Breast epithelium (tissue), 4 donors: ENCODE measurements at regions not wholly inside any gene's neighbourhood (a gene's known extent, or its start where the extent isn't known, plus 50 kb on each side); places are given as distances from the start of the nearest gene placed in this dataset.

ENCODE experiments used
- DNase-seq, 2 donors: peaks; one replicate each; pipeline ENCODE4 v3.0.0-alpha.2; 2019; ENCODE audit warnings: low spot score in 2 of 2
- H3K27ac ChIP-seq, 2 donors: fragments of 200-600 bp; sonication (generic) in 1 of 2; one replicate each; pipeline ENCODE4 v1.5.1; 2016 to 2019; ENCODE audit warnings: mild to moderate bottlenecking in 1 of 2
- H3K27me3 ChIP-seq, 2 donors: fragments of 200-600 bp; sonication (generic) in 1 of 2; one replicate each; pipeline versions ENCODE4 v1.5.1 to v1.6.0; 2017 to 2019; ENCODE audit warnings: control low read depth in 1 of 2, mild to moderate bottlenecking in 1 of 2
- H3K36me3 ChIP-seq: fragments of 200-600 bp; one replicate; pipeline ENCODE4 v1.5.1; 2019
- H3K4me1 ChIP-seq, 2 donors: fragments of 200-600 bp; sonication (generic); one replicate each; pipeline ENCODE4 v1.5.1; 2016 to 2019; ENCODE audit warnings: control low read depth in 1 of 2
- H3K4me3 ChIP-seq, 3 donors: fragments of 200-600 bp; sonication (generic); 1 replicate in 2 of 3; 2 replicates in 1 of 3; pipeline ENCODE4 v1.5.1; 2016 to 2019; ENCODE audit warnings: mild to moderate bottlenecking in 3 of 3, moderate library complexity in 2 of 3
- H3K9me3 ChIP-seq, 2 donors: fragments of 200-600 bp; sonication (generic) in 1 of 2; one replicate each; pipeline ENCODE4 v1.5.1; 2016 to 2019; ENCODE audit warnings: control low read depth in 1 of 2
- CTCF ChIP-seq, 3 donors: fragments of 450-650 bp; IDR thresholded peaks; one replicate each; pipeline ENCODE4 v1.5.1; 2016 to 2017; ENCODE audit warnings: antibody characterized with exemption in 3 of 3, mild to moderate bottlenecking in 3 of 3, moderate library complexity in 3 of 3
- POLR2A ChIP-seq: fragments of 450-650 bp; IDR thresholded peaks from one replicate; pipeline ENCODE4 v1.6.1; 2016; ENCODE audit warnings: antibody characterized with exemption, mild to moderate bottlenecking, moderate library complexity
- POLR2AphosphoS5 ChIP-seq, 3 donors: sonication (generic); formaldehyde crosslinking; IDR thresholded peaks; one replicate each; pipeline ENCODE4 v1.6.1; 2017; ENCODE audit warnings: antibody characterized with exemption in 3 of 3
- intact Hi-C: fragments of 100-400 bp; cut with DNase I; formaldehyde crosslinking; loops from one replicate; pipeline ENCODE4 v1.15.1; 2023; ENCODE audit warnings: low total_unique reads

- intact Hi-C loops = no loop called here
- Histone ChIP-seq H3K9me3 (no peaks in the 10 kb centered on the region), H3K4me3 (no peak overlapping the region), H3K4me1 (no peaks in the 10 kb centered on the region), H3K27me3 (no peaks in the 10 kb centered on the region), H3K36me3 (no peaks in the 10 kb centered on the region), H3K27ac (no peak overlapping the region)
- TF ChIP-seq CTCF (IDR thresholded peaks at IDR 0.05) = no peak
- TF ChIP-seq POLR2AphosphoS5 (IDR thresholded peaks at IDR 0.05) = no peak
- TF ChIP-seq POLR2A = no peak
- DNase-seq = no peak
Observed at GRCh38 chr14:62528296-62528695, 517.0 kb downstream of the KCNH5 start.

- TF ChIP-seq POLR2AphosphoS5 (IDR thresholded peaks at IDR 0.05) (no peak), POLR2A (no peak), CTCF (IDR thresholded peaks at IDR 0.05) (no peak)
- intact Hi-C loops = no loop called here
- DNase-seq = no peak
Observed at GRCh38 chr14:62532181-62532580, 513.1 kb downstream of the KCNH5 start.

GRCh38 chr14:62546862-62547474 lies 498.3 kb downstream of the KCNH5 start:
- peaks cover 0 to 16% of the 10 kb centered on the region in 2 donors for H3K9me3 ChIP-seq
- no peak for DNase-seq
- intact Hi-C loops = loop anchor here (5.0 kb wide), 1 partner anchor 245 kb away; no protein-coding TSS in a partner anchor
- H3K36me3 ChIP-seq = no peaks in the 10 kb centered on the region
- no peak overlapping the region for H3K27ac ChIP-seq
- no peaks in the 10 kb centered on the region for H3K27me3 ChIP-seq
- no peaks in the 10 kb centered on the region for H3K4me1 ChIP-seq
- no peak for TF ChIP-seq CTCF (IDR thresholded peaks at IDR 0.05)
- no peak for TF ChIP-seq POLR2A
- no peak for TF ChIP-seq POLR2AphosphoS5 (IDR thresholded peaks at IDR 0.05)
- H3K4me3 ChIP-seq = no peak overlapping the region

More at GRCh38 chr14:62532181-62532580, 513.1 kb downstream of the KCNH5 start:
- H3K4me1 ChIP-seq = no peaks in the 10 kb centered on the region
- no peak overlapping the region for H3K4me3 ChIP-seq
- H3K27me3 ChIP-seq = no peaks in the 10 kb centered on the region
- H3K36me3 ChIP-seq = no peaks in the 10 kb centered on the region
- H3K9me3 ChIP-seq = no peaks in the 10 kb centered on the region
- no peak overlapping the region for H3K27ac ChIP-seq

GRCh38 chr14:62557416-62557815 lies 487.8 kb downstream of the KCNH5 start:
- no peaks in the 10 kb centered on the region for H3K36me3 ChIP-seq
- no peak overlapping the region for H3K27ac ChIP-seq
- H3K9me3 ChIP-seq = peaks cover 0 to 10% of the 10 kb centered on the region in 2 donors
- H3K4me3 ChIP-seq = no peak overlapping the region
- intact Hi-C loops = loop anchor here (5.0 kb wide), 1 partner anchor 430 kb away; no protein-coding TSS in a partner anchor
- H3K27me3 ChIP-seq = no peaks in the 10 kb centered on the region
- no peaks in the 10 kb centered on the region for H3K4me1 ChIP-seq
- no peak for DNase-seq
- TF ChIP-seq CTCF (IDR thresholded peaks at IDR 0.05) = no peak
- TF ChIP-seq POLR2AphosphoS5 (IDR thresholded peaks at IDR 0.05) = no peak
- TF ChIP-seq POLR2A = no peak

- no peaks in the 10 kb centered on the region for H3K36me3 ChIP-seq
- DNase-seq = no peak
- H3K4me1 ChIP-seq = no peaks in the 10 kb centered on the region
- TF ChIP-seq POLR2A = no peak
- TF ChIP-seq POLR2AphosphoS5 (IDR thresholded peaks at IDR 0.05) = no peak
- TF ChIP-seq CTCF (IDR thresholded peaks at IDR 0.05) = no peak
- no peaks in the 10 kb centered on the region for H3K27me3 ChIP-seq
- peaks cover 0 to 6% of the 10 kb centered on the region in 2 donors for H3K9me3 ChIP-seq
- intact Hi-C loops = loop anchor here (5.0 kb wide), 1 partner anchor 429 kb away; no protein-coding TSS in a partner anchor
- no peak overlapping the region for H3K27ac ChIP-seq
- no peak overlapping the region for H3K4me3 ChIP-seq
Observed at GRCh38 chr14:62558451-62558850, 486.8 kb downstream of the KCNH5 start.
